ENCODE measurements at regions not wholly inside any gene's neighbourhood (a gene's known extent, or its start where the extent isn't known, plus 50 kb on each side); places are given as distances from the start of the nearest gene placed in this dataset.
"Not testable (repeated sequence)": the region's sequence is repeated elsewhere in the genome, so short reads cannot be mapped to it uniquely, and the experiment has no call there.

GRCh38 chr17:20651022-20651421, 71.5 kb downstream of the CDRT15L2 start:
- not testable (repeated sequence) for TF ChIP-seq MAX (IDR thresholded peaks at IDR 0.05); POLR2AphosphoS5 (IDR thresholded peaks at IDR 0.05; ENCODE audit: low read depth, low read length); EZH2phosphoT487 (IDR thresholded peaks at IDR 0.05; ENCODE audit: borderline replicate concordance); CTCF (IDR thresholded peaks at IDR 0.05 in 2 of 3, conservative IDR thresholded peaks at IDR 0.05 in 1 of 3; ENCODE audit: borderline replicate concordance in 1 of 3, insufficient read depth in 1 of 3, low read depth in 2 of 3, low read length in 2 of 3)

All from HCT116 (cell line).